Activated naive CD4-positive, alpha-beta T cell treated with Interleukin-2 at 50 U/mL for 16 hours (primary cell): ENCODE measurements at regions not wholly inside any gene's neighbourhood (a gene's known extent, or its start where the extent isn't known, plus 50 kb on each side); places are given as distances from the start of the nearest gene placed in this dataset.

Experiments used
- DNase-seq: peaks from one replicate; pipeline ENCODE4 v3.0.0-alpha.2; 2020

- no peak for DNase-seq
Observed at GRCh38 chr10:2296179-2296891, 559.0 kb upstream of the ADARB2 start.

- no peak for DNase-seq
Observed at GRCh38 chr10:2294739-2295138, 557.4 kb upstream of the ADARB2 start.

- no peak for DNase-seq
Observed at GRCh38 chr10:2284071-2284470, 546.7 kb upstream of the ADARB2 start.

- DNase-seq = no peak
Observed at GRCh38 chr10:2282202-2282601, 544.9 kb upstream of the ADARB2 start.

- DNase-seq = no peak
Observed at GRCh38 chr10:2280713-2281300, 543.5 kb upstream of the ADARB2 start.

GRCh38 chr10:2279711-2280110, 542.4 kb upstream of the ADARB2 start:
- DNase-seq = no peak

- DNase-seq = no peak
Observed at GRCh38 chr10:2278363-2278762, 541.0 kb upstream of the ADARB2 start.

- DNase-seq = no peak
Observed at GRCh38 chr10:2263561-2263960, 526.2 kb upstream of the ADARB2 start.

GRCh38 chr10:2262878-2263277, 525.6 kb upstream of the ADARB2 start:
- DNase-seq = no peak

GRCh38 chr10:2262333-2262732, 525.0 kb upstream of the ADARB2 start:
- no peak for DNase-seq

- no peak for DNase-seq
Observed at GRCh38 chr10:2256241-2256640, 518.9 kb upstream of the ADARB2 start.

- DNase-seq = no peak
Observed at GRCh38 chr10:2252096-2252495, 514.8 kb upstream of the ADARB2 start.

GRCh38 chr10:2251631-2252030, 514.3 kb upstream of the ADARB2 start:
- no peak for DNase-seq

- DNase-seq = no peak
Observed at GRCh38 chr10:2246747-2247146, 509.4 kb upstream of the ADARB2 start.

GRCh38 chr10:2245580-2245979, 508.3 kb upstream of the ADARB2 start:
- DNase-seq = no peak

- DNase-seq = no peak
Observed at GRCh38 chr10:2244471-2244870, 507.1 kb upstream of the ADARB2 start.

GRCh38 chr10:2236876-2237275, 499.6 kb upstream of the ADARB2 start:
- DNase-seq = no peak

GRCh38 chr10:2232479-2232878, 495.2 kb upstream of the ADARB2 start:
- no peak for DNase-seq

- DNase-seq = no peak
Observed at GRCh38 chr10:2230478-2230877, 493.2 kb upstream of the ADARB2 start.

- DNase-seq = no peak
Observed at GRCh38 chr10:2228320-2228901, 491.1 kb upstream of the ADARB2 start.

GRCh38 chr10:2225609-2226008, 488.3 kb upstream of the ADARB2 start:
- DNase-seq = no peak

GRCh38 chr10:2223548-2224320, 486.4 kb upstream of the ADARB2 start:
- DNase-seq = no peak

- DNase-seq = no peak
Observed at GRCh38 chr10:2222631-2223030, 485.3 kb upstream of the ADARB2 start.

- no peak for DNase-seq
Observed at GRCh38 chr10:2214805-2215204, 477.5 kb upstream of the ADARB2 start.
